H9 (cell line): ENCODE measurements at regions not wholly inside any gene's neighbourhood (a gene's known extent, or its start where the extent isn't known, plus 50 kb on each side); places are given as distances from the start of the nearest gene placed in this dataset.

Experiments used
- DNase-seq: peaks from one replicate; pipeline ENCODE4 v3.0.0-alpha.2; 2017
- H2AFZ ChIP-seq: one replicate; pipeline ENCODE4 v1.6.1; 2013; ENCODE audit warnings: mild to moderate bottlenecking, low read length, control low read depth, moderate library complexity
- H2AK5ac ChIP-seq: 2 replicates; pipeline ENCODE4 v1.6.1; 2013; ENCODE audit warnings: low read length, control low read depth, mixed read lengths; ENCODE audit not compliant: insufficient read length
- H2BK120ac ChIP-seq: one replicate; pipeline ENCODE4 v1.6.1; 2013; ENCODE audit warnings: low read depth, mild to moderate bottlenecking, low read length, control low read depth, inconsistent platforms; ENCODE audit not compliant: poor library complexity, severe bottlenecking
- H2BK12ac ChIP-seq: 2 replicates; pipeline ENCODE4 v1.6.1; 2013; ENCODE audit warnings: low read length, control low read depth, mixed read lengths, low read depth; ENCODE audit not compliant: insufficient read length
- H2BK15ac ChIP-seq: 2 replicates; pipeline ENCODE4 v1.6.1; 2013; ENCODE audit warnings: low read depth, low read length, control low read depth
- H2BK20ac ChIP-seq: one replicate; pipeline ENCODE4 v1.6.1; 2013; ENCODE audit warnings: low read depth, mild to moderate bottlenecking, low read length, control low read depth, inconsistent platforms; ENCODE audit not compliant: poor library complexity, severe bottlenecking
- H2BK5ac ChIP-seq: 2 replicates; pipeline ENCODE4 v1.6.1; 2013; ENCODE audit warnings: low read length, control low read depth, mixed read lengths; ENCODE audit not compliant: insufficient read length
- H3K14ac ChIP-seq: 2 replicates; pipeline ENCODE4 v1.6.1; 2013; ENCODE audit warnings: low read length, control low read depth; ENCODE audit not compliant: insufficient read depth
- H3K18ac ChIP-seq: 2 replicates; pipeline ENCODE4 v1.6.1; 2013; ENCODE audit warnings: low read depth, mild to moderate bottlenecking, mixed read lengths, low read length, control low read depth; ENCODE audit not compliant: insufficient read length
- H3K23ac ChIP-seq: 2 replicates; pipeline ENCODE4 v1.6.1; 2013; ENCODE audit warnings: low read length, control low read depth, mixed read lengths, low read depth; ENCODE audit not compliant: insufficient read length
- H3K23me2 ChIP-seq: 2 replicates; pipeline ENCODE4 v1.6.1; 2013; ENCODE audit warnings: low read depth, mild to moderate bottlenecking, mixed read lengths, low read length, control low read depth; ENCODE audit not compliant: insufficient read length, poor library complexity, severe bottlenecking
- H3K27ac ChIP-seq: 2 replicates; pipeline ENCODE4 v1.5.1; 2013; ENCODE audit warnings: low read length, control low read depth, mixed read lengths, low read depth; ENCODE audit not compliant: insufficient read length
- H3K27me3 ChIP-seq: 2 replicates; pipeline ENCODE4 v1.6.1; 2013; ENCODE audit warnings: low read length, control low read depth, inconsistent platforms; ENCODE audit not compliant: insufficient read depth
- H3K4ac ChIP-seq: 2 replicates; pipeline ENCODE4 v1.6.1; 2013; ENCODE audit warnings: low read depth, mild to moderate bottlenecking, control low read depth, inconsistent platforms, low read length, moderate library complexity
- H3K4me1 ChIP-seq: 2 replicates; pipeline ENCODE4 v1.6.1; 2013; ENCODE audit warnings: low read length, control low read depth, inconsistent platforms; ENCODE audit not compliant: insufficient read depth
- H3K4me2 ChIP-seq: 2 replicates; pipeline ENCODE4 v1.6.1; 2013; ENCODE audit warnings: low read length, control low read depth, mixed read lengths; ENCODE audit not compliant: insufficient read length, insufficient read depth
- H3K56ac ChIP-seq: 2 replicates; pipeline ENCODE4 v1.6.1; 2013; ENCODE audit warnings: low read depth, mild to moderate bottlenecking, mixed read lengths, low read length, control low read depth; ENCODE audit not compliant: insufficient read length
- H3K79me1 ChIP-seq: 2 replicates; pipeline ENCODE4 v1.6.1; 2013; ENCODE audit warnings: low read depth, mild to moderate bottlenecking, moderate library complexity, low read length, control low read depth, inconsistent platforms; ENCODE audit not compliant: insufficient read depth, poor library complexity, severe bottlenecking
- H3K79me2 ChIP-seq: 2 replicates; pipeline ENCODE4 v1.6.1; 2013; ENCODE audit warnings: low read length, control low read depth, inconsistent platforms; ENCODE audit not compliant: insufficient read depth
- H3K9ac ChIP-seq: 2 replicates; pipeline ENCODE4 v1.6.1; 2013; ENCODE audit warnings: low read length, control low read depth, mixed read lengths; ENCODE audit not compliant: insufficient read length; ENCODE audit errors: extremely low read depth
- H3K9me3 ChIP-seq: one replicate; pipeline ENCODE4 v1.6.1; 2013; ENCODE audit warnings: low read depth, low read length, inconsistent platforms; ENCODE audit not compliant: control insufficient read depth
- H3T11ph ChIP-seq: one replicate; pipeline ENCODE4 v1.6.1; 2013; ENCODE audit warnings: mild to moderate bottlenecking, low read length, control low read depth, inconsistent platforms
- H4K20me1 ChIP-seq: one replicate; pipeline ENCODE4 v1.6.1; 2013; ENCODE audit not compliant: control insufficient read depth, insufficient read length, insufficient read depth
- H4K5ac ChIP-seq: 2 replicates; pipeline ENCODE4 v1.6.1; 2013; ENCODE audit warnings: low read depth, mild to moderate bottlenecking, mixed read lengths, low read length, control low read depth; ENCODE audit not compliant: insufficient read length
- H4K8ac ChIP-seq: replicated peaks from 2 replicates; pipeline ENCODE4 v1.6.1; 2013; ENCODE audit warnings: low read length, control low read depth, mixed read lengths, low read depth; ENCODE audit not compliant: insufficient read length
- H4K91ac ChIP-seq: 2 replicates; pipeline ENCODE4 v1.6.1; 2013; ENCODE audit warnings: low read depth, mild to moderate bottlenecking, moderate library complexity, mixed read lengths, low read length, control low read depth; ENCODE audit not compliant: insufficient read length
- H3K27ac Mint-ChIP-seq, 3 experiments: 2 replicates in 2 of 3; 3 replicates in 1 of 3; pipeline ENCODE4 v1.8.0; 2020 to 2021; ENCODE audit warnings: mixed read lengths in 3 of 3, mild to moderate bottlenecking in 1 of 3, moderate library complexity in 1 of 3
- H3K27me3 Mint-ChIP-seq: 2 replicates; pipeline ENCODE4 v1.8.0; 2021; ENCODE audit warnings: low read depth, mild to moderate bottlenecking, moderate library complexity, mixed read lengths
- H3K36me3 Mint-ChIP-seq, 3 experiments: 2 replicates in 2 of 3; 3 replicates in 1 of 3; pipeline ENCODE4 v1.8.0; 2020 to 2021; ENCODE audit warnings: low read depth in 3 of 3, mixed read lengths in 3 of 3; ENCODE audit not compliant: insufficient read depth in 1 of 3
- H3K4me1 Mint-ChIP-seq, 2 experiments: 2 replicates each; pipeline ENCODE4 v1.8.0; 2020; ENCODE audit warnings: mixed read lengths in 2 of 2
- H3K4me3 Mint-ChIP-seq, 2 experiments: 2 replicates in 1 of 2; 3 replicates in 1 of 2; pipeline ENCODE4 v1.8.0; 2020 to 2021; ENCODE audit warnings: mild to moderate bottlenecking in 2 of 2, mixed read lengths in 2 of 2, moderate library complexity in 1 of 2
- H3K9me3 Mint-ChIP-seq, 2 experiments: 2 replicates in 1 of 2; 3 replicates in 1 of 2; pipeline ENCODE4 v1.8.0; 2020; ENCODE audit warnings: mild to moderate bottlenecking in 2 of 2, mixed read lengths in 2 of 2, moderate library complexity in 1 of 2
- WGBS: extraction: QIAGEN DNeasy Blood & Tissue Kit; methylation state at CpG from one replicate; pipeline ENCODE4 v1.1.7; 2013; ENCODE audit warnings: missing lambda C conversion rate, low lambda C conversion rate, mixed read lengths; ENCODE audit not compliant: insufficient read length; ENCODE audit errors: extremely low coverage; 5-methylcytosine and 5-hydroxymethylcytosine counted together
- TF ChIP-seq, protein P1 (sequence below): fragments of 200-600 bp; sonication (generic); conservative IDR thresholded peaks from 3 replicates; pipeline ENCODE4 v1.8.0; 2021; ENCODE audit warnings: antibody characterized with exemption, mild to moderate bottlenecking

DNA sequence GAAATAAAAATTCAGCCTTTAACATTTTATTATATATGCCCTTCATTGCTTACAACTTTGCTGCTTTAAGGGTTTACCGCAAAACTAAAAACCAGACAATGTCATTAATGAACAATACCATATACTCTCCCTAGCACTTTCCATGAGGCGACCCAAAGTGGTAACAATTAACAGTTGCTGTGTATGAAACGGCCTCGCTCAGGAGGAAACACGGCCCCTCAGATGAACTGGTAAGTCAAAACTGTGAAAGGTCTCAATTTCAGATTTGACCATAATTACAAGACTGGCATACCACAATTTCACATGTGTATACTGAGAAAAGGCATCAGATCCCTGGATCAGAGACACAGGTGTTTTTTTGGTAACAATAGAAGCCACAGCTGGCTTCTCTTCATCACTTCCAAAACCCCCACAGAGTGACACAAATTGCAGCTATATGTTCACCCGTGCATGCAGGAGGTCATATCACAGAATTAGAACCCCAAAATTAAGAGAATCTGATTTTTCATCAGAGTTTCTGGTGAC, 611.9 kb upstream of the ADAMTS5 start:
- Histone ChIP-seq H4K5ac (no peak overlapping the region), H3K56ac (no peak overlapping the region), H3K79me2 (no peaks in the 10 kb centered on the region), H3T11ph (no peak overlapping the region), H3K18ac (no peak overlapping the region), H4K91ac (no peak overlapping the region), H2BK120ac (no peak overlapping the region), H4K8ac (no peak overlapping the region), H3K23ac (no peak overlapping the region), H3K9me3 (no peaks in the 10 kb centered on the region), H2AK5ac (no peak overlapping the region), H3K23me2 (no peaks in the 10 kb centered on the region), H2BK15ac (no peak overlapping the region), H4K20me1 (no peaks in the 10 kb centered on the region), H3K4ac (no peak overlapping the region), H3K79me1 (no peaks in the 10 kb centered on the region), H3K14ac (no peak overlapping the region), H2AFZ (no peak overlapping the region), H2BK12ac (no peak overlapping the region), H2BK5ac (no peak overlapping the region), H3K27me3 (no peaks in the 10 kb centered on the region), H3K27ac (no peak overlapping the region), H3K4me2 (no peak overlapping the region), H3K4me1 (no peaks in the 10 kb centered on the region), H3K9ac (no peak overlapping the region), H2BK20ac (no peak overlapping the region)
- TF ChIP-seq, protein P1, sequence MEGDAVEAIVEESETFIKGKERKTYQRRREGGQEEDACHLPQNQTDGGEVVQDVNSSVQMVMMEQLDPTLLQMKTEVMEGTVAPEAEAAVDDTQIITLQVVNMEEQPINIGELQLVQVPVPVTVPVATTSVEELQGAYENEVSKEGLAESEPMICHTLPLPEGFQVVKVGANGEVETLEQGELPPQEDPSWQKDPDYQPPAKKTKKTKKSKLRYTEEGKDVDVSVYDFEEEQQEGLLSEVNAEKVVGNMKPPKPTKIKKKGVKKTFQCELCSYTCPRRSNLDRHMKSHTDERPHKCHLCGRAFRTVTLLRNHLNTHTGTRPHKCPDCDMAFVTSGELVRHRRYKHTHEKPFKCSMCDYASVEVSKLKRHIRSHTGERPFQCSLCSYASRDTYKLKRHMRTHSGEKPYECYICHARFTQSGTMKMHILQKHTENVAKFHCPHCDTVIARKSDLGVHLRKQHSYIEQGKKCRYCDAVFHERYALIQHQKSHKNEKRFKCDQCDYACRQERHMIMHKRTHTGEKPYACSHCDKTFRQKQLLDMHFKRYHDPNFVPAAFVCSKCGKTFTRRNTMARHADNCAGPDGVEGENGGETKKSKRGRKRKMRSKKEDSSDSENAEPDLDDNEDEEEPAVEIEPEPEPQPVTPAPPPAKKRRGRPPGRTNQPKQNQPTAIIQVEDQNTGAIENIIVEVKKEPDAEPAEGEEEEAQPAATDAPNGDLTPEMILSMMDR = no peak
- WGBS = no CpG with 5 or more reads among the region's 6 CpGs
- Mint-ChIP-seq H3K27me3 (no peaks in the 10 kb centered on the region), H3K36me3 (0 out of 7 replicates have a peak, but pooled peaks cover 0 to 2% (median 0%) of the 10 kb centered on the region in 3 experiments), H3K27ac (no peak overlapping the region), H3K9me3 (no peaks in the 10 kb centered on the region; a peak in 1 of 5 replicates), H3K4me1 (no peaks in the 10 kb centered on the region), H3K4me3 (no peak overlapping the region)
- no peak for DNase-seq
